Retinal pigment epithelial cell (primary cell): ENCODE measurements at regions not wholly inside any gene's neighbourhood (a gene's known extent, or its start where the extent isn't known, plus 50 kb on each side); places are given as distances from the start of the nearest gene placed in this dataset.

Experiments
- DNase-seq: peaks from one replicate; pipeline ENCODE4 v3.0.0-alpha.2; 2010; ENCODE audit warnings: low read depth
- H3K4me3 ChIP-seq: 2 replicates; pipeline ENCODE4 v1.5.1; 2011; ENCODE audit warnings: mild to moderate bottlenecking, low read length, control low read depth, moderate library complexity
- CTCF ChIP-seq: conservative IDR thresholded peaks from 2 replicates; pipeline ENCODE4 v1.5.1; 2011; ENCODE audit warnings: low read depth, low read length, control low read depth, inconsistent platforms

GRCh38 chr6:48893048-48893447, 570.0 kb downstream of the MMUT start:
- no peak overlapping the region for H3K4me3 ChIP-seq
- DNase-seq, result no peak
- no peak for TF ChIP-seq CTCF

- H3K4me3 ChIP-seq, result no peak overlapping the region
- DNase-seq, result no peak
- no peak for TF ChIP-seq CTCF
Observed at GRCh38 chr6:48891308-48891707, 571.7 kb downstream of the MMUT start.

- H3K4me3 ChIP-seq, result no peak overlapping the region
- TF ChIP-seq CTCF, result no peak
- DNase-seq, result no peak
Observed at GRCh38 chr6:48889429-48889828, 573.6 kb downstream of the MMUT start.

- H3K4me3 ChIP-seq, result no peak overlapping the region
- DNase-seq, result no peak
- TF ChIP-seq CTCF, result no peak
Observed at GRCh38 chr6:48883116-48883515, 579.9 kb downstream of the MMUT start.

GRCh38 chr6:48881551-48881950, 581.5 kb downstream of the MMUT start:
- no peak overlapping the region for H3K4me3 ChIP-seq
- DNase-seq, result no peak
- no peak for TF ChIP-seq CTCF

- TF ChIP-seq CTCF, result no peak
- no peak overlapping the region for H3K4me3 ChIP-seq
- no peak for DNase-seq
Observed at GRCh38 chr6:48869595-48869994, 593.5 kb downstream of the MMUT start.

GRCh38 chr6:48866682-48867081, 596.4 kb downstream of the MMUT start:
- no peak for TF ChIP-seq CTCF
- no peak overlapping the region for H3K4me3 ChIP-seq
- DNase-seq, result no peak
